H1 (cell line): ENCODE measurements at regions not wholly inside any gene's neighbourhood (a gene's known extent, or its start where the extent isn't known, plus 50 kb on each side); places are given as distances from the start of the nearest gene placed in this dataset.

Experiments
- CTCF ChIA-PET: fragments of 300-600 bp; sonication (Branson Sonifier 250); formaldehyde crosslinking; loops from one replicate; lab custom pipeline; 2021; ENCODE audit not compliant: partially characterized antibody; lab: Charles Lee
- POLR2A ChIA-PET: fragments of 300-600 bp; sonication (Branson Sonifier 250); formaldehyde crosslinking; loops from one replicate; lab custom pipeline; 2021; ENCODE audit warnings: inconsistent platforms; ENCODE audit not compliant: partially characterized antibody; lab: Charles Lee
- DNase-seq, 2 experiments: peaks; one replicate each; pipeline versions ENCODE4 v3.0.0 to v3.0.0-alpha.2; 2010 to 2022; ENCODE audit warnings: low spot score in 2 of 2, low read depth in 1 of 2, mixed read lengths in 1 of 2
- FAIRE-seq: peaks from 2 replicates; lab custom pipeline; 2011; peaks lifted over from hg19 to GRCh38; lab: Jason Lieb, UNC
- H2AFZ ChIP-seq: 2 replicates; pipeline ENCODE4 v1.8.1; 2012; ENCODE audit warnings: low read length, inconsistent platforms
- H2AK5ac ChIP-seq: 2 replicates; pipeline ENCODE4 v1.6.1; 2013; ENCODE audit warnings: low read depth, low read length
- H2BK120ac ChIP-seq: replicated peaks from 2 replicates; pipeline ENCODE3; 2013; ENCODE audit warnings: low read depth, low read length, inconsistent platforms
- H2BK12ac ChIP-seq: 2 replicates; pipeline ENCODE4 v1.6.1; 2013; ENCODE audit warnings: low read depth, low read length
- H2BK15ac ChIP-seq: 2 replicates; pipeline ENCODE4 v1.6.1; 2013; ENCODE audit warnings: low read length
- H2BK20ac ChIP-seq: 2 replicates; pipeline ENCODE4 v1.6.1; 2013; ENCODE audit warnings: low read length
- H2BK5ac ChIP-seq: 2 replicates; pipeline ENCODE4 v1.6.1; 2013; ENCODE audit warnings: low read depth, low read length
- H3K14ac ChIP-seq: 2 replicates; pipeline ENCODE4 v1.6.1; 2013; ENCODE audit warnings: inconsistent platforms; ENCODE audit not compliant: insufficient read length
- H3K18ac ChIP-seq: 2 replicates; pipeline ENCODE4 v1.6.1; 2013; ENCODE audit warnings: low read length; ENCODE audit errors: extremely low read depth
- H3K23ac ChIP-seq: 2 replicates; pipeline ENCODE4 v1.6.1; 2013; ENCODE audit warnings: inconsistent platforms; ENCODE audit not compliant: insufficient read length
- H3K23me2 ChIP-seq: 2 replicates; pipeline ENCODE4 v1.6.1; 2013; ENCODE audit warnings: low read depth, low read length
- H3K27ac ChIP-seq: 2 replicates; pipeline ENCODE4 v1.6.1; 2011; ENCODE audit warnings: low read depth, low read length, inconsistent platforms
- H3K27me3 ChIP-seq, 4 experiments: replicated peaks in 1 of 4; 1 replicate in 1 of 4; 2 replicates in 3 of 4; pipeline versions ENCODE4 v1.6.1 to v1.8.1; 2011 to 2013; ENCODE audit warnings: low read length in 3 of 4, mild to moderate bottlenecking in 3 of 4, inconsistent platforms in 2 of 4, mixed read lengths in 2 of 4, moderate library complexity in 1 of 4; ENCODE audit not compliant: control insufficient read depth in 3 of 4, insufficient read depth in 3 of 4; ENCODE audit errors: extremely low read depth in 1 of 4
- H3K36me3 ChIP-seq, 4 experiments: 2 replicates each; pipeline versions ENCODE4 v1.6.1 to v1.8.1; 2011 to 2013; ENCODE audit warnings: mild to moderate bottlenecking in 4 of 4, low read length in 3 of 4, moderate library complexity in 2 of 4, control low read depth in 1 of 4, inconsistent platforms in 1 of 4; ENCODE audit not compliant: insufficient read depth in 4 of 4, control insufficient read depth in 2 of 4
- H3K4ac ChIP-seq: replicated peaks from 2 replicates; pipeline ENCODE3; 2013; ENCODE audit warnings: low read length, low read depth, mixed read lengths, inconsistent platforms; ENCODE audit not compliant: insufficient read length
- H3K4me1 ChIP-seq, 4 experiments: replicated peaks in 1 of 4; 1 replicate in 1 of 4; 2 replicates in 3 of 4; pipeline versions ENCODE4 v1.6.1 to v1.8.1; 2011 to 2013; ENCODE audit warnings: low read length in 3 of 4, inconsistent platforms in 2 of 4, mixed read lengths in 1 of 4; ENCODE audit not compliant: insufficient read depth in 4 of 4, control insufficient read depth in 3 of 4
- H3K4me2 ChIP-seq, 2 experiments: 2 replicates each; pipeline versions ENCODE4 v1.6.1 to v1.8.1; 2011 to 2013; ENCODE audit warnings: low read depth in 2 of 2, low read length in 2 of 2, control low read depth in 1 of 2, inconsistent platforms in 1 of 2, mild to moderate bottlenecking in 1 of 2; ENCODE audit not compliant: insufficient read depth in 1 of 2
- H3K4me3 ChIP-seq, 4 experiments: fragments of 200-600, 300-600 bp in 1 of 4; sonication (generic), shearing (Covaris generic), sonication (Bioruptor Twin) in 1 of 4; 2 replicates each; pipeline versions ENCODE4 v1.5.1 to v1.8.1; 2011 to 2016; ENCODE audit warnings: low read length in 4 of 4, low read depth in 3 of 4, control low read depth in 2 of 4, inconsistent platforms in 2 of 4, mild to moderate bottlenecking in 2 of 4, mixed read lengths in 1 of 4, moderate library complexity in 1 of 4; ENCODE audit not compliant: insufficient read depth in 2 of 4; ENCODE audit errors: extremely low read depth in 1 of 4
- H3K56ac ChIP-seq: replicated peaks from 2 replicates; pipeline ENCODE3; 2013; ENCODE audit warnings: low read depth, mild to moderate bottlenecking, mixed read lengths, low read length, inconsistent platforms; ENCODE audit not compliant: insufficient read length
- H3K79me1 ChIP-seq: 2 replicates; pipeline ENCODE4 v1.6.1; 2013; ENCODE audit warnings: low read depth, low read length, control low read depth
- H3K79me2 ChIP-seq, 2 experiments: 2 replicates each; pipeline versions ENCODE4 v1.6.1 to v1.8.1; 2012 to 2013; ENCODE audit warnings: low read length in 2 of 2, mild to moderate bottlenecking in 2 of 2, inconsistent platforms in 1 of 2; ENCODE audit not compliant: insufficient read depth in 2 of 2, control insufficient read depth in 1 of 2
- H3K9ac ChIP-seq, 4 experiments: replicated peaks in 1 of 4; 1 replicate in 1 of 4; 2 replicates in 3 of 4; pipeline versions ENCODE4 v1.6.1 to v1.8.1; 2011 to 2013; ENCODE audit warnings: low read depth in 3 of 4, low read length in 3 of 4, control low read depth in 2 of 4, mild to moderate bottlenecking in 2 of 4, moderate library complexity in 2 of 4, inconsistent platforms in 1 of 4; ENCODE audit errors: extremely low read depth in 1 of 4
- H3K9me3 ChIP-seq, 2 experiments: 2 replicates each; pipeline versions ENCODE4 v1.6.1 to v1.8.1; 2012 to 2013; ENCODE audit warnings: mild to moderate bottlenecking in 2 of 2, moderate library complexity in 2 of 2, control low read depth in 1 of 2, inconsistent platforms in 1 of 2, low read depth in 1 of 2, low read length in 1 of 2, mixed read lengths in 1 of 2; ENCODE audit not compliant: insufficient read depth in 2 of 2
- H4K20me1 ChIP-seq, 2 experiments: replicated peaks in 1 of 2; 2 replicates each; pipeline versions ENCODE3 to v1.8.1; 2011 to 2013; ENCODE audit warnings: inconsistent platforms in 2 of 2, low read length in 2 of 2, mild to moderate bottlenecking in 1 of 2; ENCODE audit not compliant: insufficient read depth in 2 of 2, control insufficient read depth in 1 of 2
- H4K5ac ChIP-seq: 2 replicates; pipeline ENCODE4 v1.6.1; 2013; ENCODE audit warnings: low read length, low read depth, mixed read lengths, inconsistent platforms; ENCODE audit not compliant: insufficient read length
- H4K8ac ChIP-seq: 2 replicates; pipeline ENCODE4 v1.8.0; 2013; ENCODE audit warnings: mild to moderate bottlenecking, moderate library complexity, low read length, inconsistent platforms; ENCODE audit not compliant: insufficient read depth; ENCODE audit errors: extremely low read depth
- H4K91ac ChIP-seq: replicated peaks from 2 replicates; pipeline ENCODE3; 2013; ENCODE audit warnings: low read length, mixed read lengths, inconsistent platforms; ENCODE audit not compliant: insufficient read length
- ASH2L ChIP-seq: fragments of 200-600, 300-600 bp; sonication (generic); IDR thresholded peaks from one replicate; pipeline ENCODE4 v1.7.1; 2017; ENCODE audit warnings: low read length
- BRCA1 ChIP-seq: IDR thresholded peaks from 2 replicates; pipeline ENCODE4 v1.6.1; 2012; ENCODE audit warnings: low read depth, low read length, improper control_type of control experiment
- FOSL1 ChIP-seq: IDR thresholded peaks from 2 replicates; pipeline ENCODE4 v1.6.1; 2011; ENCODE audit warnings: mild to moderate bottlenecking, low read depth, low read length, moderate library complexity; ENCODE audit not compliant: insufficient read depth
- POLR2A ChIP-seq, 2 experiments: IDR thresholded peaks; 1 replicate in 1 of 2; 2 replicates in 1 of 2; pipeline ENCODE4 v1.6.1; 2011; ENCODE audit warnings: low read depth in 2 of 2, low read length in 2 of 2, mild to moderate bottlenecking in 2 of 2; ENCODE audit errors: control extremely low read depth in 1 of 2
- RAD21 ChIP-seq, 2 experiments: IDR thresholded peaks in 1 of 2; conservative IDR thresholded peaks in 1 of 2; 2 replicates each; pipeline ENCODE4 v1.6.1; 2011; ENCODE audit warnings: low read depth in 2 of 2, low read length in 2 of 2, improper control_type of control experiment in 1 of 2, inconsistent platforms in 1 of 2, mild to moderate bottlenecking in 1 of 2, moderate library complexity in 1 of 2
- RXRA ChIP-seq: IDR thresholded peaks from 2 replicates; pipeline ENCODE4 v1.6.1; 2011; ENCODE audit warnings: low read depth, mild to moderate bottlenecking, low read length, moderate library complexity; ENCODE audit not compliant: insufficient read depth
- SUZ12 ChIP-seq: fragments of 200-600 bp; sonication (generic); IDR thresholded peaks from 2 replicates; pipeline ENCODE4 v1.6.1; 2012; ENCODE audit warnings: mild to moderate bottlenecking, inconsistent platforms, low read length, moderate library complexity, mixed read lengths
- WGBS, 2 experiments: shearing (Covaris generic) in 1 of 2; methylation state at CpG; one replicate each; pipeline versions ENCODE4 v1.1.6 to v1.1.7; 2013 to 2015; ENCODE audit warnings: low lambda C conversion rate in 2 of 2, mixed read lengths in 2 of 2, inconsistent platforms in 1 of 2, low coverage in 1 of 2, missing lambda C conversion rate in 1 of 2; ENCODE audit not compliant: insufficient replicate concordance in 2 of 2, insufficient coverage in 1 of 2, insufficient read length in 1 of 2; ENCODE audit errors: extremely low coverage in 1 of 2, missing lambda C conversion rate in 1 of 2; 5-methylcytosine and 5-hydroxymethylcytosine counted together

DNA sequence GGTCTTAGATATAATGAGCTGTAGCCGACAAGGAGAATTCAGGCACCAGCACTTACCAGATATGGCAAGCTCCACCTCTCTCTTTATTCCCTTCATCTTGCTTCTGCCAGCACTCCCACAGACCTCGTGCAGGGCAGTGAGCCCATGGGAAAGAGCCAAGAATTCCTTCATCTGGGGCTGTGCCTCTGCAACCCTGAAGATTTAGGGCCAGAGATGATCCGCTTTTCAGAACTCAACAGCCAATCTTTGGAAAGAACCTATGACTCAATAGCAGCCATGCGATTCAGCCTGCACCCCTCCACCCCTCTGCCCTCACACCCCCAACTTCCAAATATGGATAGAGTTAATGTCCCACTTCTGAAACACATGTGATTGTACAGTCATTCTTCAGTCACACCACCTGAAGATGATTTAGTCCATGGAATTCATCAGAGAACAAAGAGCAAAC lies 533.7 kb upstream of the TNP1 start:
- H3K14ac ChIP-seq = no peak overlapping the region
- H3K79me2 ChIP-seq = no peaks in the 10 kb centered on the region
- ChIA-PET CTCF (interaction anchor here (1.6 kb wide), 1 partner anchor 26 kb away, joined by 3 read pairs; no protein-coding TSS in a partner anchor), POLR2A (no interaction called here)
- no peak overlapping the region for H2BK12ac ChIP-seq
- H4K5ac ChIP-seq = no peak overlapping the region
- H3K4me3 ChIP-seq = no peak overlapping the region
- no peaks in the 10 kb centered on the region for H3K23me2 ChIP-seq
- H3K9me3 ChIP-seq = peaks cover 6% of the 10 kb centered on the region in 2 experiments; a peak in 1 of 4 replicates
- no peak overlapping the region for H3K18ac ChIP-seq
- H3K36me3 ChIP-seq = no peaks in the 10 kb centered on the region
- H4K91ac ChIP-seq = no peak overlapping the region
- no peaks in the 10 kb centered on the region for H4K20me1 ChIP-seq
- no peaks in the 10 kb centered on the region for H3K4me1 ChIP-seq
- no peak overlapping the region for H2BK15ac ChIP-seq
- no peak overlapping the region for H3K23ac ChIP-seq
- no peaks in the 10 kb centered on the region for H3K27me3 ChIP-seq
- H2BK5ac ChIP-seq = no peak overlapping the region
- DNase-seq (no peak), FAIRE-seq (no peak)
- no peak overlapping the region for H2AK5ac ChIP-seq
- TF ChIP-seq FOSL1 (no peak), ASH2L (no peak), RXRA (no peak), RAD21 (IDR thresholded peaks at IDR 0.05 in 1 of 2, conservative IDR thresholded peaks at IDR 0.05 in 1 of 2; ENCODE audit: low read depth in 2 of 2, low read length in 2 of 2) (no peak), BRCA1 (no peak), SUZ12 (no peak), POLR2A (IDR thresholded peaks at IDR 0.05; ENCODE audit: control extremely low read depth in 1 of 2, low read depth in 2 of 2, low read length in 2 of 2) (no peak)
- no peak overlapping the region for H3K4me2 ChIP-seq
- H2BK120ac ChIP-seq = no peak overlapping the region
- H3K4ac ChIP-seq = no peak overlapping the region
- H2BK20ac ChIP-seq = no peak overlapping the region
- H3K27ac ChIP-seq = no peak overlapping the region
- H3K9ac ChIP-seq = no peak overlapping the region
- 88% methylated on average over 4 of the region's 4 CpGs; no CpG with 5 or more reads in 1 of the 2 experiments for WGBS, 2 experiments
- no peaks in the 10 kb centered on the region for H3K79me1 ChIP-seq
- no peak overlapping the region for H3K56ac ChIP-seq
- H4K8ac ChIP-seq = no peak overlapping the region
- no peak overlapping the region for H2AFZ ChIP-seq
